Upper lobe of left lung (tissue), 6 donors: ENCODE measurements at regions not wholly inside any gene's neighbourhood (a gene's known extent, or its start where the extent isn't known, plus 50 kb on each side); places are given as distances from the start of the nearest gene placed in this dataset.

ENCODE experiments used
- ATAC-seq, 2 donors: fragments of 200-7000 bp; cut with Tn5 transposase; one replicate each; pipeline ENCODE4 v1.9.1; 2022; ENCODE audit warnings: mild to moderate bottlenecking in 2 of 2, moderate library complexity in 2 of 2; ENCODE audit not compliant: low FRiP score in 2 of 2
- DNase-seq, 2 donors: peaks; one replicate each; pipeline ENCODE4 v3.0.0-alpha.2; 2019 to 2020
- H3K27ac ChIP-seq, 4 donors: fragments of 200-600 bp; sonication (generic); one replicate each; pipeline ENCODE4 v1.5.1; 2016 to 2019
- H3K27me3 ChIP-seq, 4 donors: fragments of 200-600 bp; sonication (generic); one replicate each; pipeline ENCODE4 v1.5.1; 2017 to 2019
- H3K36me3 ChIP-seq, 4 donors: fragments of 200-600 bp; sonication (generic); one replicate each; pipeline ENCODE4 v1.5.1; 2016 to 2019
- H3K4me1 ChIP-seq, 4 donors: fragments of 200-600 bp; sonication (generic); one replicate each; pipeline ENCODE4 v1.5.1; 2018 to 2019
- H3K4me3 ChIP-seq, 4 donors: fragments of 200-600 bp; sonication (generic); one replicate each; pipeline ENCODE4 v1.5.1; 2017 to 2019; ENCODE audit warnings: mild to moderate bottlenecking in 2 of 4, moderate library complexity in 1 of 4
- H3K9me3 ChIP-seq, 4 donors: fragments of 200-600 bp; sonication (generic); one replicate each; pipeline ENCODE4 v1.5.1; 2018 to 2019
- EP300 ChIP-seq, 4 donors: sonication (generic); formaldehyde crosslinking; IDR thresholded peaks; one replicate each; pipeline ENCODE4 v1.5.1; 2017; ENCODE audit warnings: antibody characterized with exemption in 4 of 4, control low read depth in 2 of 4
- POLR2A ChIP-seq, 4 donors: fragments of 450-650 bp; IDR thresholded peaks; one replicate each; pipeline ENCODE4 v1.5.1; 2016 to 2017; ENCODE audit warnings: antibody characterized with exemption in 4 of 4, mild to moderate bottlenecking in 2 of 4
- POLR2AphosphoS5 ChIP-seq, 2 donors: sonication (generic); formaldehyde crosslinking; IDR thresholded peaks; one replicate each; pipeline ENCODE4 v1.5.1; 2017; ENCODE audit warnings: antibody characterized with exemption in 2 of 2
- WGBS, 2 donors: methylation state at CpG; one replicate each; pipeline ENCODE4 v1.1.5; 2017 to 2018; 5-methylcytosine and 5-hydroxymethylcytosine counted together
- TF ChIP-seq, protein P1 (sequence below), 6 experiments: fragments of 450-650 bp in 4 of 6; fragments of 200-600 bp in 2 of 6; sonication (generic) in 2 of 6; IDR thresholded peaks; one replicate each; pipeline ENCODE4 v1.5.1; 2016 to 2019; ENCODE audit warnings: antibody characterized with exemption in 6 of 6
- donor health status: DM: no; HTN: no; CAD: no; lungs with moderate emphysema.
- donor health status: DM: no; HTN: yes; CAD: no; lungs with severe emphysema.

GRCh38 chr15:95559875-95560394 lies 770.6 kb upstream of the NR2F2 start:
- Histone ChIP-seq H3K4me3 (no peak overlapping the region), H3K36me3 (no peaks in the 10 kb centered on the region), H3K9me3 (no peaks in the 10 kb centered on the region), H3K27me3 (no peaks in the 10 kb centered on the region), H3K4me1 (peaks cover 0 to 3% (median 0%) of the 10 kb centered on the region in 4 donors), H3K27ac (no peak overlapping the region)
- ATAC-seq (peak in 1 of 2 donors; percentile 76), DNase-seq (no peak)
- 76 to 80% methylated on average over 7 of the region's 7 CpGs for WGBS, 2 donors
- peak in 1 of 2 donors; percentile 8 for TF ChIP-seq POLR2AphosphoS5 (IDR thresholded peaks at IDR 0.05)
- no peak for TF ChIP-seq EP300 (IDR thresholded peaks at IDR 0.05)

DNA sequence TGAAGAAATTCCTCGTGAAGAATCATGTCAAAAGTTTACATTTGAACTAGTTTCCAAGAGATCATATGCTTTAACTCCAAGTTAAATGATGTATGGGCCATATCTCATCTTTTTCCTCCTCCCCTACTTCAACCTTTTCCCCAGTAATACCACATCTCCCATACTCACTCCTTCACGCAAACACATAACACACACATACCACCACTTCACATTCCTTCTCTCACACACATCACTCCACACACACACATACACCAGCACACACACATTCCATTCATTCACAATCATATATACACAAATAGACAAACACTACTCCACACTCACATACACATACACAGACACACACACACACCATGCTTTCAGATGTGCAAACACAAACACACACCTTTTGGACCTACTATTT lies 769.0 kb upstream of the NR2F2 start:
- Histone ChIP-seq H3K4me3 (no peak overlapping the region), H3K4me1 (peaks cover 0 to 3% (median 0%) of the 10 kb centered on the region in 4 donors), H3K27ac (no peak overlapping the region), H3K9me3 (no peaks in the 10 kb centered on the region), H3K27me3 (no peaks in the 10 kb centered on the region), H3K36me3 (no peaks in the 10 kb centered on the region)
- ATAC-seq (no peak), DNase-seq (no peak)
- WGBS, 2 donors: 57 to 84% methylated on average over 2 of the region's 2 CpGs
- TF ChIP-seq POLR2AphosphoS5 (IDR thresholded peaks at IDR 0.05) (no peak), POLR2A (IDR thresholded peaks at IDR 0.05) (no peak), EP300 (IDR thresholded peaks at IDR 0.05) (no peak)
- TF ChIP-seq, protein P1, sequence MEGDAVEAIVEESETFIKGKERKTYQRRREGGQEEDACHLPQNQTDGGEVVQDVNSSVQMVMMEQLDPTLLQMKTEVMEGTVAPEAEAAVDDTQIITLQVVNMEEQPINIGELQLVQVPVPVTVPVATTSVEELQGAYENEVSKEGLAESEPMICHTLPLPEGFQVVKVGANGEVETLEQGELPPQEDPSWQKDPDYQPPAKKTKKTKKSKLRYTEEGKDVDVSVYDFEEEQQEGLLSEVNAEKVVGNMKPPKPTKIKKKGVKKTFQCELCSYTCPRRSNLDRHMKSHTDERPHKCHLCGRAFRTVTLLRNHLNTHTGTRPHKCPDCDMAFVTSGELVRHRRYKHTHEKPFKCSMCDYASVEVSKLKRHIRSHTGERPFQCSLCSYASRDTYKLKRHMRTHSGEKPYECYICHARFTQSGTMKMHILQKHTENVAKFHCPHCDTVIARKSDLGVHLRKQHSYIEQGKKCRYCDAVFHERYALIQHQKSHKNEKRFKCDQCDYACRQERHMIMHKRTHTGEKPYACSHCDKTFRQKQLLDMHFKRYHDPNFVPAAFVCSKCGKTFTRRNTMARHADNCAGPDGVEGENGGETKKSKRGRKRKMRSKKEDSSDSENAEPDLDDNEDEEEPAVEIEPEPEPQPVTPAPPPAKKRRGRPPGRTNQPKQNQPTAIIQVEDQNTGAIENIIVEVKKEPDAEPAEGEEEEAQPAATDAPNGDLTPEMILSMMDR (IDR thresholded peaks at IDR 0.05): no peak

- no peak overlapping the region for H3K4me3 ChIP-seq
- no peaks in the 10 kb centered on the region for H3K4me1 ChIP-seq
- H3K36me3 ChIP-seq: no peaks in the 10 kb centered on the region
- H3K9me3 ChIP-seq: no peaks in the 10 kb centered on the region
- no peak for TF ChIP-seq POLR2AphosphoS5 (IDR thresholded peaks at IDR 0.05)
- no peak for TF ChIP-seq POLR2A (IDR thresholded peaks at IDR 0.05)
- TF ChIP-seq, protein P1 (IDR thresholded peaks at IDR 0.05): no peak
- TF ChIP-seq EP300 (IDR thresholded peaks at IDR 0.05): no peak
- WGBS, 2 donors: 88 to 92% methylated on average over 5 of the region's 5 CpGs
- no peak for ATAC-seq
- H3K27ac ChIP-seq: no peak overlapping the region
- no peaks in the 10 kb centered on the region for H3K27me3 ChIP-seq
- no peak for DNase-seq
Measured at GRCh38 chr15:95563634-95564033, 766.9 kb upstream of the NR2F2 start.

DNA sequence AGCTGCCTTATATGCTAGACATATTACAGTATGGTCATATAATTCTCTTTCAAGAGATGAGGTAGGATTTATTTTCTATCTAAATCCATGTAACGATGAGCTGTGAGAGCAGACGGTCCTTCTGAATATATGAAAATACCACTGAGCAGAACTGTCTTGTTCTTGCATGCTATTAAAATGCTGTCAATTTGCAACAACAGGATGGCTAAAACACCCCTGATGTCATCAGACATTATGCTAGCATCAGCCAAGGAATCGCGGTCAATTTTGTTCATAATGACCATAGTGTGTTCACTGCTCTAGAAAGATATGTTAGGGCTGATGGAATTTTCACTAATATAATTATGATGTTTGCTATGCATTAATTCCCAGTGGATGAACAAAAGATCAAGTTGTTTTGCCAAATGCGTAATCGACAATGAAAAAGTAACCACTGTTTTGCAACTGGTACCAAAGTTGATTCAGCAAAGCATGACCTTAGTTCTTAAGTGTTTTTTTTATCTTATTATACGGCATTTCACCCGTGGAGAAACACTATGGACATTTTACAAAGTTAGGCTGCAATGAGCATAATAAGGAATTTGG lies 765.4 kb upstream of the NR2F2 start:
- H3K27ac ChIP-seq: no peak overlapping the region
- TF ChIP-seq, protein P1 (IDR thresholded peaks at IDR 0.05): no peak
- no peak for TF ChIP-seq POLR2A (IDR thresholded peaks at IDR 0.05)
- no peak for TF ChIP-seq EP300 (IDR thresholded peaks at IDR 0.05)
- no peak for TF ChIP-seq POLR2AphosphoS5 (IDR thresholded peaks at IDR 0.05)
- ATAC-seq (no peak), DNase-seq (no peak)
- no peaks in the 10 kb centered on the region for H3K27me3 ChIP-seq
- H3K4me1 ChIP-seq: no peaks in the 10 kb centered on the region
- WGBS, 2 donors: 91 to 92% methylated on average over 8 of the region's 8 CpGs
- H3K36me3 ChIP-seq: no peaks in the 10 kb centered on the region
- no peak overlapping the region for H3K4me3 ChIP-seq
- H3K9me3 ChIP-seq: no peaks in the 10 kb centered on the region

DNA sequence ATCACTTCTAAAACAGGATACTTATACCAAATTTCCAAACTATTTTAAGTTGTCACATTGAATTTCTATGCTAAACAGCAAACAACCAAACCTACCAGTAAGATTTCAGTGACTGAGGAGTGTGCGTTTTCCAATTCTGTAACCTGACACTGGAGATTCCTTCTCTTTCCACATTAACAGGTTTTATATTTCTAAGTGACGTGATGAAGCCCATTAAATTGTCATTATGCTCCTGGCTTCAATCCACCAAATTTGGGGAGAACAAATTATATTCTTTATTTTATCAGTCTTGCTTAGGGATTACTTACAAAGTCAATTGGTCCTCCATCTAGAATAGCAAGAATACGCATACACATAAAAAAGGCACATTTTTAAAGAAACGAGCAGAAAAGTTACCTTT lies 764.8 kb upstream of the NR2F2 start:
- no peak for ATAC-seq
- 71 to 79% methylated on average over 4 of the region's 4 CpGs for WGBS, 2 donors
- TF ChIP-seq, protein P1 (IDR thresholded peaks at IDR 0.05): no peak
- TF ChIP-seq POLR2A (IDR thresholded peaks at IDR 0.05) (no peak), EP300 (IDR thresholded peaks at IDR 0.05) (no peak), POLR2AphosphoS5 (IDR thresholded peaks at IDR 0.05) (no peak)
- no peaks in the 10 kb centered on the region for H3K36me3 ChIP-seq
- H3K9me3 ChIP-seq: no peaks in the 10 kb centered on the region
- no peaks in the 10 kb centered on the region for H3K27me3 ChIP-seq
- DNase-seq: no peak
- no peak overlapping the region for H3K27ac ChIP-seq
- H3K4me3 ChIP-seq: no peak overlapping the region
- no peaks in the 10 kb centered on the region for H3K4me1 ChIP-seq
